GM23338 (cell line): ENCODE measurements at regions not wholly inside any gene's neighbourhood (a gene's known extent, or its start where the extent isn't known, plus 50 kb on each side); places are given as distances from the start of the nearest gene placed in this dataset.

Experiments used
- EZH2 ChIP-seq: fragments of 200-600 bp; sonication (generic); IDR thresholded peaks from one replicate; pipeline ENCODE4 v1.8.0; 2017; ENCODE audit warnings: antibody characterized with exemption, mild to moderate bottlenecking, low read depth; ENCODE audit not compliant: unreplicated experiment
- POLR2AphosphoS5 ChIP-seq: IDR thresholded peaks from 2 replicates; pipeline ENCODE4 v1.6.1; 2016; ENCODE audit warnings: antibody characterized with exemption, low read depth
- TF ChIP-seq, protein P1 (sequence below), 2 experiments: fragments of 200-600 bp in 1 of 2; sonication (generic) in 1 of 2; conservative IDR thresholded peaks; 2 replicates each; pipeline versions ENCODE4 v1.5.1 to v1.6.1; 2016 to 2017; ENCODE audit warnings: antibody characterized with exemption in 2 of 2, low read depth in 2 of 2, mild to moderate bottlenecking in 2 of 2, moderate library complexity in 1 of 2
- TF ChIP-seq, protein P2 (sequence below): IDR thresholded peaks from one replicate; pipeline ENCODE4 v1.6.1; 2018; ENCODE audit warnings: antibody characterized with exemption; ENCODE audit not compliant: unreplicated experiment

DNA sequence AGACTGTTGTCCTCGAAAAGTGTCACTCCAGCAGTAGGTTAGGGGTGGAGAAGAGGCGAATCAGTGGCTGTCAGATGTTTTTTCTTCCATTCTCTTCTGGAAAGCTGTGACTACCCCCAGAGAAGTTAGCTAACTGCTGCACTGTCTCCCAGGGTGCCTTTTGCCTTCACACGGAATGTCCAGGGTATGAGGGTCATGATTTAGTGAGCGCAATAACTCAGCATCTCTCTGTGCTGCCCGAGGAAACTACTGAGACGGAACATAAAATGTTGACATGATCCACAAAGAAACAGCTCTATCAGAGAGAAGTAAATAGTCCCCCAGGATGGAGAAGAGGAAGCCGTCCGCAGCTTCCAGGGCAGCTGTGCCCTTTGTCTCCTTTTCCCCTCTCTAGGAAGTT, 254.0 kb upstream of the ARGLU1 start:
- TF ChIP-seq, protein P1, sequence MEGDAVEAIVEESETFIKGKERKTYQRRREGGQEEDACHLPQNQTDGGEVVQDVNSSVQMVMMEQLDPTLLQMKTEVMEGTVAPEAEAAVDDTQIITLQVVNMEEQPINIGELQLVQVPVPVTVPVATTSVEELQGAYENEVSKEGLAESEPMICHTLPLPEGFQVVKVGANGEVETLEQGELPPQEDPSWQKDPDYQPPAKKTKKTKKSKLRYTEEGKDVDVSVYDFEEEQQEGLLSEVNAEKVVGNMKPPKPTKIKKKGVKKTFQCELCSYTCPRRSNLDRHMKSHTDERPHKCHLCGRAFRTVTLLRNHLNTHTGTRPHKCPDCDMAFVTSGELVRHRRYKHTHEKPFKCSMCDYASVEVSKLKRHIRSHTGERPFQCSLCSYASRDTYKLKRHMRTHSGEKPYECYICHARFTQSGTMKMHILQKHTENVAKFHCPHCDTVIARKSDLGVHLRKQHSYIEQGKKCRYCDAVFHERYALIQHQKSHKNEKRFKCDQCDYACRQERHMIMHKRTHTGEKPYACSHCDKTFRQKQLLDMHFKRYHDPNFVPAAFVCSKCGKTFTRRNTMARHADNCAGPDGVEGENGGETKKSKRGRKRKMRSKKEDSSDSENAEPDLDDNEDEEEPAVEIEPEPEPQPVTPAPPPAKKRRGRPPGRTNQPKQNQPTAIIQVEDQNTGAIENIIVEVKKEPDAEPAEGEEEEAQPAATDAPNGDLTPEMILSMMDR (conservative IDR thresholded peaks at IDR 0.05; ENCODE audit: low read depth in 2 of 2) = no peak
- TF ChIP-seq, protein P2, sequence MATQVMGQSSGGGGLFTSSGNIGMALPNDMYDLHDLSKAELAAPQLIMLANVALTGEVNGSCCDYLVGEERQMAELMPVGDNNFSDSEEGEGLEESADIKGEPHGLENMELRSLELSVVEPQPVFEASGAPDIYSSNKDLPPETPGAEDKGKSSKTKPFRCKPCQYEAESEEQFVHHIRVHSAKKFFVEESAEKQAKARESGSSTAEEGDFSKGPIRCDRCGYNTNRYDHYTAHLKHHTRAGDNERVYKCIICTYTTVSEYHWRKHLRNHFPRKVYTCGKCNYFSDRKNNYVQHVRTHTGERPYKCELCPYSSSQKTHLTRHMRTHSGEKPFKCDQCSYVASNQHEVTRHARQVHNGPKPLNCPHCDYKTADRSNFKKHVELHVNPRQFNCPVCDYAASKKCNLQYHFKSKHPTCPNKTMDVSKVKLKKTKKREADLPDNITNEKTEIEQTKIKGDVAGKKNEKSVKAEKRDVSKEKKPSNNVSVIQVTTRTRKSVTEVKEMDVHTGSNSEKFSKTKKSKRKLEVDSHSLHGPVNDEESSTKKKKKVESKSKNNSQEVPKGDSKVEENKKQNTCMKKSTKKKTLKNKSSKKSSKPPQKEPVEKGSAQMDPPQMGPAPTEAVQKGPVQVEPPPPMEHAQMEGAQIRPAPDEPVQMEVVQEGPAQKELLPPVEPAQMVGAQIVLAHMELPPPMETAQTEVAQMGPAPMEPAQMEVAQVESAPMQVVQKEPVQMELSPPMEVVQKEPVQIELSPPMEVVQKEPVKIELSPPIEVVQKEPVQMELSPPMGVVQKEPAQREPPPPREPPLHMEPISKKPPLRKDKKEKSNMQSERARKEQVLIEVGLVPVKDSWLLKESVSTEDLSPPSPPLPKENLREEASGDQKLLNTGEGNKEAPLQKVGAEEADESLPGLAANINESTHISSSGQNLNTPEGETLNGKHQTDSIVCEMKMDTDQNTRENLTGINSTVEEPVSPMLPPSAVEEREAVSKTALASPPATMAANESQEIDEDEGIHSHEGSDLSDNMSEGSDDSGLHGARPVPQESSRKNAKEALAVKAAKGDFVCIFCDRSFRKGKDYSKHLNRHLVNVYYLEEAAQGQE = no peak
- TF ChIP-seq EZH2 = no peak
- no peak for TF ChIP-seq POLR2AphosphoS5
